Sigmoid colon (tissue), 4 donors: ENCODE measurements at regions not wholly inside any gene's neighbourhood (a gene's known extent, or its start where the extent isn't known, plus 50 kb on each side); places are given as distances from the start of the nearest gene placed in this dataset.
A peak's percentile ranks its signal among the peaks of the same experiment; 100 is the strongest.

Experiments used
- EP300 ChIP-seq, 4 donors: sonication (generic); formaldehyde crosslinking; IDR thresholded peaks; one replicate each; pipeline ENCODE4 v1.6.1; 2017; ENCODE audit warnings: antibody characterized with exemption in 4 of 4
- POLR2A ChIP-seq, 2 donors: fragments of 450-650 bp; IDR thresholded peaks; one replicate each; pipeline ENCODE4 v1.6.1; 2016; ENCODE audit warnings: antibody characterized with exemption in 2 of 2, mild to moderate bottlenecking in 2 of 2, moderate library complexity in 2 of 2
- POLR2AphosphoS5 ChIP-seq, 4 donors: sonication (generic); formaldehyde crosslinking; IDR thresholded peaks; one replicate each; pipeline ENCODE4 v1.6.1; 2017; ENCODE audit warnings: antibody characterized with exemption in 4 of 4
- TF ChIP-seq, protein P1 (sequence below), 4 experiments: fragments of 450-650 bp in 3 of 4; fragments of 200-600 bp in 1 of 4; IDR thresholded peaks; one replicate each; pipeline ENCODE4 v1.5.1; 2016 to 2019; ENCODE audit warnings: antibody characterized with exemption in 4 of 4, mild to moderate bottlenecking in 3 of 4, moderate library complexity in 2 of 4

DNA sequence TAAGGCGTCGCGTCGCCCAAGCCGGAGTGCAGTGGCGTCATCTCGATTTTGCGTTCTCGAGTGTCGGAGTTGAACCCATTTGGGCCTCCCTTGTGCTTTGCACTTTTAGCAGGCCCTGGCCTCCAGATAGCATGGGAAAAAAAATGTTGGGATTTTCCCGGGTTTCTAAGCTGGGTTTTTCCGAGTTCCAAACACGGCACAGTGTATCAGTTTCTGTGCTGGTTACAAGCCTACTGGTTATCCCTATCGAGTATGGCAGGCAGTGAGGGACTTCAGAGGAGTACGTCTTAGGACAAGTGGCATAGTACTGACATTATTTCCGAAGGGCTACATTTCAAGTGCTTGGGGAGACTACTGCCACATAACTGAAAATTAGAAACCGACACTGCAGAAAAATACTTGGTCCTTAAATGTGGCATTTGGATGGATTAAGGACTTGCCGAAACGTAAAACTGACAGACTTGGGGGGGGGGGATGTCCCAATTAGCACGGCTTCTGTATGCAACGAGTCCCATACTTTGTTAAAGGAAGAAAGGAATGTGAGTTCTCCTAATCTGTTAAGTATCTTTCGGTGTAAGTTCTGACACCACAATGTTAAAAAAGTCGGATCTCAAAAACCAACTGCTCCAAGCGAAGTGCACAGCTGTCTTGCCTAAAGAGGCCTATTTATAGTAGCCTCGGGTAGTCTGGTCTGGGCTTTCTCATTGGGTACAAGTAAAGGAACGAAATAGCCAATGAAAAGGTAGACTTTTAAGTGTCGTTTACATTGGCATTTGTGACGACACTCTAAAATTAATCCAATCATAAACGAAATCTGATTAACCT is 70.2 kb downstream of the HFE start:
- peak; percentile 30 to 82 for TF ChIP-seq POLR2A (IDR thresholded peaks at IDR 0.05)
- TF ChIP-seq, protein P1, sequence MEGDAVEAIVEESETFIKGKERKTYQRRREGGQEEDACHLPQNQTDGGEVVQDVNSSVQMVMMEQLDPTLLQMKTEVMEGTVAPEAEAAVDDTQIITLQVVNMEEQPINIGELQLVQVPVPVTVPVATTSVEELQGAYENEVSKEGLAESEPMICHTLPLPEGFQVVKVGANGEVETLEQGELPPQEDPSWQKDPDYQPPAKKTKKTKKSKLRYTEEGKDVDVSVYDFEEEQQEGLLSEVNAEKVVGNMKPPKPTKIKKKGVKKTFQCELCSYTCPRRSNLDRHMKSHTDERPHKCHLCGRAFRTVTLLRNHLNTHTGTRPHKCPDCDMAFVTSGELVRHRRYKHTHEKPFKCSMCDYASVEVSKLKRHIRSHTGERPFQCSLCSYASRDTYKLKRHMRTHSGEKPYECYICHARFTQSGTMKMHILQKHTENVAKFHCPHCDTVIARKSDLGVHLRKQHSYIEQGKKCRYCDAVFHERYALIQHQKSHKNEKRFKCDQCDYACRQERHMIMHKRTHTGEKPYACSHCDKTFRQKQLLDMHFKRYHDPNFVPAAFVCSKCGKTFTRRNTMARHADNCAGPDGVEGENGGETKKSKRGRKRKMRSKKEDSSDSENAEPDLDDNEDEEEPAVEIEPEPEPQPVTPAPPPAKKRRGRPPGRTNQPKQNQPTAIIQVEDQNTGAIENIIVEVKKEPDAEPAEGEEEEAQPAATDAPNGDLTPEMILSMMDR (IDR thresholded peaks at IDR 0.05) = no peak
- TF ChIP-seq EP300 (IDR thresholded peaks at IDR 0.05) = peak in 1 of 4 donors; percentile 11
- TF ChIP-seq POLR2AphosphoS5 (IDR thresholded peaks at IDR 0.05) = peak in 3 of 4 donors; percentile 2 to 98 (median 98)
